ENCODE measurements at regions not wholly inside any gene's neighbourhood (a gene's known extent, or its start where the extent isn't known, plus 50 kb on each side); places are given as distances from the start of the nearest gene placed in this dataset.
"Not testable (repeated sequence)": the region's sequence is repeated elsewhere in the genome, so short reads cannot be mapped to it uniquely, and the experiment has no call there.

DNA sequence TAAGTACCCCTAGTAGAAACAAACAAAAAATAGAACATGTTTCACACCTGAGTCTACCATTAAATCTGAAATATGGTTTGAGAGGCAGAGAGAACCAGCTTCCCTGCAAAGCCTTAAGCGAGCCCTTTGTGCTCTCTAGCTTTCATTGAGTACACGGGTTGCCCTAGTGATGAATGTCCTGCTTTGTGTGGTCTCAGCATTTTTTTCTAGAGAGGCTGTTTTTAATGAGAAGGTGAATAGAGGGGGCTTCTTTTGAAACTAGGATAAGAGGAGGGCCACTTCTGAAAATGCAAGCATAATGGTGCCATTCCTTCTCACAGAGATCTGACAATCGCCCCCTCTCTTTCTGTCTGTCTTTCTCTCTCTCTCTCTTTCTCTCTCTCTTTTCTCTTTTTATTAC, 131.3 kb downstream of the MACIR start:
- CTCF ChIA-PET, result no interaction called here
- Mint-ChIP-seq H3K36me3 (ENCODE audit: low read depth) (no peaks in the 10 kb centered on the region), H3K27me3 (ENCODE audit: low read depth) (peaks cover 14% of the 10 kb centered on the region), H3K27ac (no peak overlapping the region), H3K4me3 (no peak overlapping the region), H3K9me3 (peaks cover under 1% of the 10 kb centered on the region), H3K4me1 (ENCODE audit: low read depth) (no peaks in the 10 kb centered on the region)
- intact Hi-C loops (cut with micrococcal nuclease), result no loop called here
- no peak for DNase-seq

- Mint-ChIP-seq H3K4me1 (ENCODE audit: low read depth) (no peaks in the 10 kb centered on the region), H3K36me3 (ENCODE audit: low read depth) (no peaks in the 10 kb centered on the region), H3K27me3 (ENCODE audit: low read depth) (peaks cover 16% of the 10 kb centered on the region), H3K9me3 (peaks cover 2% of the 10 kb centered on the region), H3K27ac (no peak overlapping the region), H3K4me3 (no peak overlapping the region)
- intact Hi-C loops (cut with micrococcal nuclease), result no loop called here
- CTCF ChIA-PET, result no interaction called here
- no peak for DNase-seq
These were observed 130.8 kb downstream of the MACIR start for GRCh38 chr5:103389357-103389756.

DNA sequence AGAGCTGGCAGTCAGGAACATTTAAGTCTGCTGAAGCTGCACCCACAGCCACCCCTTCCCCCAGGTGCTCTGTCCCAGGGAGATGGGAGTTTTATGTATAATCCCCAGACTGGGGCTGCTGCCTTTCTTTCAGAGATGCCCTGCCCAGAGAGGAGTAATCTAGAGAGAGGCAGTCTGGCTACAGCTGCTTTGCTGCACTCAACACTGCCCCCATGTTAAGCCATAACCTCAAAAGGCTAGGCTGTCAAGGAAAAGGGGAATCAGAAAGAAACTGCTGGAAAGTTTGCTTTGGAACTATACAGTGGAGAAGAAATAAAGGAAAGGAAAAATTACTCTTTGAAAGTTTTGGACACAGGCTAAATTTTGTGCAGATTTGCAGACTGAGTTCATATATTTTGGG, 127.2 kb downstream of the MACIR start:
- CTCF ChIA-PET, result no interaction called here
- H3K4me3 Mint-ChIP-seq, result no peak overlapping the region
- intact Hi-C loops (cut with micrococcal nuclease), result no loop called here
- H3K27ac Mint-ChIP-seq, result no peak overlapping the region
- peaks cover 27% of the 10 kb centered on the region for H3K27me3 Mint-ChIP-seq (ENCODE audit: low read depth)
- no peak for DNase-seq
- H3K36me3 Mint-ChIP-seq (ENCODE audit: low read depth), result no peaks in the 10 kb centered on the region
- H3K4me1 Mint-ChIP-seq (ENCODE audit: low read depth), result no peaks in the 10 kb centered on the region
- H3K9me3 Mint-ChIP-seq, result peaks cover 8% of the 10 kb centered on the region

DNA sequence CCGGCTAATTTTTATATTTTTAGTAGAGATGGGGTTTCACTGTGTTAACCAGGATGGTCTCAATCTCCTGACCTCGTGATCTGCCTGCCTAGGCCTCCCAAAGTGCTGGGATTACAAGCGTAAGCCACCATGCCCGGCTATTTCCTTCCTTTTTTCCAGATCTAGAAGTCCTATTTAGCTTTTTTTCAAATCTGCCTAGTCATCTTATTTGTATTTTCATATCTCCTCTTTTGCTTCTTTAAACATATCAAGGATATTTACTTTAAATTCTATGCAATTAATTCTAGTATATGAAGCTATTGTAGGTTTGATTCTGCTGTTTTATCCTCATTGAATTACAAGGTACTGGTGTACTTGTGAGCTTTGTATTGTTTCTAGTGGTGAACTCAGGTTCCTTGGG, 119.1 kb downstream of the MACIR start:
- H3K4me3 Mint-ChIP-seq; CTCF ChIA-PET; intact Hi-C loops (cut with micrococcal nuclease): not testable (repeated sequence)

DNA sequence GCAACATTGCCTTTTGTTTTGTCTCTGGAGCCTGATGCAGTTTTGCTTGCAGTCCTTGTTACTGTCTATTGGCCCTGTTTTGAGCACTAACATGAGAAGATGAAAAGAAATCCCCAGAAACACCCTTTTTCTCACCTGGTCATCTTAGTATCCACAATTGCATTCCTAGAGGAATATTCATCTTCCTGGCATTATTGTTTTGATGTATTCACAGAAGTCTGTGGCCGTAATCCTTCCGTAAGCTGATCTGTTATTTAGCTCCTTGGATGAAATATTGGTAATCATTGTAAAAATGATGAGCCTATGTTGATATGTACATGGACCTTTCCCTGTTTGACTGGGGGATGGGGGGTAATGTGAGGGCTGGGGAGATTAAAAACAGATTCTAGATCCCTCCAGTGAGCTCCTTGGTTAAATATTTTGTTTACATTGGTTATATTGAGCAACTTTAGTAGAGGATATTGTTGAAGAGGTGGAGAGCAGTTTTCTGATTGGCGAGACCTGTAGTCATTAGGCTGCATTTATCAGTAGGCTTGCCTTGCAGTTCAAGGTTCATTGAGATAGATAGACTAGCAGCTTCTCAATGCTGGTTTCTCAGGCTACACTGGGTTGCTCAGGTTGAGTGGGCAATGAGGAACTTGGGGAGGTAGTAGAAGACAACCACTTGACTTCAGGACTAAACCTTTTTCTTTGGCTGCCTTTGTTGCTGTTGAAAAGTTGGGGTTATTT, 117.5 kb downstream of the MACIR start:
- no peak overlapping the region for H3K27ac Mint-ChIP-seq

More for the DNA sequence above, 119.1 kb downstream of the MACIR start:
- H3K9me3 Mint-ChIP-seq; H3K4me1 Mint-ChIP-seq (ENCODE audit: low read depth); H3K36me3 Mint-ChIP-seq (ENCODE audit: low read depth); DNase-seq; H3K27ac Mint-ChIP-seq: not testable (repeated sequence)
- H3K27me3 Mint-ChIP-seq (ENCODE audit: low read depth), result peaks cover 11% of the 10 kb centered on the region

DNA sequence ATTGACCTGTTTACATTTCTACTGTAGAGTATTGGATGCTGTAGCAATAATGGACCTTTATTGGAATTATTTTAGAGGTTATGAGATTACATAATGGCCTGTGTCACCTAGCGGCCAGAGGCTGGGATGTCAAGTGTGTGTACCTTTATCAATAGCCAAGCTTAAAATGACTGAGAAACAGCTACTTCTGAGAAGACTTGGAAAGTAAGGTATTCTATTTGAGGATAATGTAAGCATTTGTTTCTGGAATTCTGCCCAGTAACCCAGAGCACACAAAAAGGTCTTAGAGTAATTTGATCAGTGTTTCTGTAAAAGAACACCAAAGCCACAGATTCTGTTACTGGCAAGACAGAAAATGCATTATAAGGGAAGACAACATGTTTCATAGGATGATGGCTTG, 116.8 kb downstream of the MACIR start:
- intact Hi-C loops (cut with micrococcal nuclease), result no loop called here
- H3K9me3 Mint-ChIP-seq, result no peaks in the 10 kb centered on the region
- DNase-seq, result no peak
- CTCF ChIA-PET, result no interaction called here
- no peaks in the 10 kb centered on the region for H3K4me1 Mint-ChIP-seq (ENCODE audit: low read depth)
- H3K36me3 Mint-ChIP-seq (ENCODE audit: low read depth), result no peaks in the 10 kb centered on the region
- H3K4me3 Mint-ChIP-seq, result no peak overlapping the region
- no peak overlapping the region for H3K27ac Mint-ChIP-seq
- H3K27me3 Mint-ChIP-seq (ENCODE audit: low read depth), result peaks cover 4% of the 10 kb centered on the region

More for the DNA sequence above, 117.5 kb downstream of the MACIR start:
- no peaks in the 10 kb centered on the region for H3K4me1 Mint-ChIP-seq (ENCODE audit: low read depth)
- no peaks in the 10 kb centered on the region for H3K36me3 Mint-ChIP-seq (ENCODE audit: low read depth)
- CTCF ChIA-PET, result no interaction called here
- DNase-seq, result no peak
- peaks cover 5% of the 10 kb centered on the region for H3K27me3 Mint-ChIP-seq (ENCODE audit: low read depth)
- no peak overlapping the region for H3K4me3 Mint-ChIP-seq
- no peaks in the 10 kb centered on the region for H3K9me3 Mint-ChIP-seq
- intact Hi-C loops (cut with micrococcal nuclease), result no loop called here

DNA sequence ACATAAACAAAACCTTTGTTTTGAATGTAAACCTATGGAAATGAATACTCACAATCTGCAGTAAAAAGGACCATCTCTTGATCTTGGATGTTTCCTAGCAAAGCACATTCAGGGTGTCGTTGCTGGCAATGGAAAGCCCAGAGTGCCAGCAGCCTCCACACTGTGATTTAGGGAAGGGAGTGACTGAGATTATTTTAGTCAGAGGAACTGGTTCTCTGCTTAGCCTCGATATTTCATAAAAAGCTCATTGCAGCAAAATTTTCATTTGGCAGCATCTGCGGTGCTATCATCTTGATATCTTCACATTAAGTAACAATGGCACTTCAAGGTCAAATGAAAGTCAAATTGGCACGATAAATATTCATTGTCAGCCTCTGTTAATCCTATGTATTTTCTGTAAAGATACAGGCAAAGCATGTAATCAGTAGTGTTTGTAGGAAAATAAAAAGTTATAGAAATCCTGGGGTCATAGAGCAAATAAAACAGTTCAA, 116.0 kb downstream of the MACIR start:
- Mint-ChIP-seq H3K36me3 (ENCODE audit: low read depth) (no peaks in the 10 kb centered on the region), H3K27ac (no peak overlapping the region), H3K9me3 (no peaks in the 10 kb centered on the region), H3K27me3 (ENCODE audit: low read depth) (peaks cover 2% of the 10 kb centered on the region), H3K4me1 (ENCODE audit: low read depth) (no peaks in the 10 kb centered on the region), H3K4me3 (no peak overlapping the region)
- CTCF ChIA-PET, result no interaction called here
- intact Hi-C loops (cut with micrococcal nuclease), result no loop called here
- no peak for DNase-seq

DNA sequence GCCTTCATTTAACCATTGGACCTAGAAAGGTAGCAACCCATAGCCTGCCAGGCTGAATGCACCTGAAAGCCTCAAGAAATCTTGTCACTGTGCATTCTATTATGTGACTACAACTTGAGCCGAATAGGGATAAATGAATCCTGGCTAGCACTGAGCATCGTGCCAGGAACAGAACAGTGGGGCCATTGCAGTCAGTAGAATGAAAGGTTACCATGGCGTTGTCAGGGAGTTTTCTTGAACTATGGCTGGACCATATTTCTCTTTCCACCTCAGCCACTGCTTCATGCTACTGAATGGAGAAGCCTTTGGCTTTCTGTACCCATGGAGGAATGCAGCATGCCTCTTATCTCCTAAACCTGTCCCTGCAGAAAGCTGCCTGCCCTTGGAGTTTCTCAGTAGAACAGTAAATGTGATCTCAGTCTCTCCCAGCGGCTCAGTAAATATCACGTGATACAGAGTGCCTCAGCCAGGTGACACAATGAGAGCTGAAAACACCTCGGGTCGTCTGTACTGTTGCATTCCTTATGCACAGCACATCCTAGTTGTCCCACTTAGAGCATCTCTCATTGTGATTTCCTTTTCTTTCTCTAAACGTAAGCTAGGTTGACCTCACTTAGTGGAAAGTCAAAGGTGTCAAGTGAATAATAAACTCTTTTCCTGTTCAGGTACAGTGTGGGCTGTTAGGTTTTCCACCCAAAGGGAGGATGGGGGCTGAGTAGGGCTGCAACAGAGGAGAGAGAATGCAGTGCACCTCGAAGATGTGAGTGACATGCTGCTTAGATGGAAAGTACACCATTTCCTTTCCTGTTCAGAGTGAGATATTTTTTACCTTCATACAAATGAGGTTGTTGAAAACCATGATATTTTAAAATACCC, 115.3 kb downstream of the MACIR start:
- CTCF ChIA-PET, result no interaction called here
- H3K36me3 Mint-ChIP-seq (ENCODE audit: low read depth), result no peaks in the 10 kb centered on the region

GRCh38 chr5:103371046-103371607, 112.6 kb downstream of the MACIR start:
- Mint-ChIP-seq H3K4me1 (ENCODE audit: low read depth) (no peaks in the 10 kb centered on the region), H3K9me3 (peaks cover 4% of the 10 kb centered on the region), H3K27ac (no peak overlapping the region), H3K27me3 (ENCODE audit: low read depth) (peaks cover 6% of the 10 kb centered on the region), H3K36me3 (ENCODE audit: low read depth) (no peaks in the 10 kb centered on the region), H3K4me3 (no peak overlapping the region)
- intact Hi-C loops (cut with micrococcal nuclease), result no loop called here
- CTCF ChIA-PET, result no interaction called here
- no peak for DNase-seq

More for the DNA sequence above, 115.3 kb downstream of the MACIR start:
- no peaks in the 10 kb centered on the region for H3K4me1 Mint-ChIP-seq (ENCODE audit: low read depth)
- H3K9me3 Mint-ChIP-seq, result peaks cover 1% of the 10 kb centered on the region
- H3K27ac Mint-ChIP-seq, result no peak overlapping the region
- H3K4me3 Mint-ChIP-seq, result no peak overlapping the region
- intact Hi-C loops (cut with micrococcal nuclease), result no loop called here
- peaks cover 2% of the 10 kb centered on the region for H3K27me3 Mint-ChIP-seq (ENCODE audit: low read depth)
- no peak for DNase-seq

- H3K27me3 Mint-ChIP-seq (ENCODE audit: low read depth), result peaks cover 6% of the 10 kb centered on the region
- H3K36me3 Mint-ChIP-seq (ENCODE audit: low read depth), result no peaks in the 10 kb centered on the region
- no peak overlapping the region for H3K4me3 Mint-ChIP-seq
- H3K4me1 Mint-ChIP-seq (ENCODE audit: low read depth), result no peaks in the 10 kb centered on the region
- CTCF ChIA-PET, result no interaction called here
- intact Hi-C loops (cut with micrococcal nuclease), result no loop called here
- H3K9me3 Mint-ChIP-seq, result peaks cover 4% of the 10 kb centered on the region
- no peak overlapping the region for H3K27ac Mint-ChIP-seq
- no peak for DNase-seq
These were observed 110.9 kb downstream of the MACIR start for GRCh38 chr5:103369125-103370120.

- no peak overlapping the region for H3K4me3 Mint-ChIP-seq
- peaks cover 6% of the 10 kb centered on the region for H3K27me3 Mint-ChIP-seq (ENCODE audit: low read depth)
- CTCF ChIA-PET, result no interaction called here
- H3K36me3 Mint-ChIP-seq (ENCODE audit: low read depth), result no peaks in the 10 kb centered on the region
- H3K4me1 Mint-ChIP-seq (ENCODE audit: low read depth), result no peaks in the 10 kb centered on the region
- DNase-seq, result no peak
- intact Hi-C loops (cut with micrococcal nuclease), result no loop called here
- no peak overlapping the region for H3K27ac Mint-ChIP-seq
- peaks cover 4% of the 10 kb centered on the region for H3K9me3 Mint-ChIP-seq
These were observed 109.1 kb downstream of the MACIR start for GRCh38 chr5:103367702-103368101.

Data from activated naive CD4-positive, alpha-beta T cell treated with anti-CD3 and anti-CD28 coated beads for 36 hours (primary cell).